K562 (cell line): ENCODE measurements at regions not wholly inside any gene's neighbourhood (a gene's known extent, or its start where the extent isn't known, plus 50 kb on each side); places are given as distances from the start of the nearest gene placed in this dataset.

ENCODE experiments used
- ATAC-seq: fragments of 200-7000 bp; cut with Tn5 transposase; 3 replicates; pipeline ENCODE4 v1.9.1; 2020; ENCODE audit warnings: moderate library complexity
- BruUV-seq: library from RNA; stranded (reverse); fragments of 400-500 nt; replicated peaks from 2 replicates; lab custom pipeline; 2021; lab: Mats Ljungman, UMichigan
- CTCF ChIA-PET: fragments of 300-600 bp; formaldehyde crosslinking; extraction: SDS; loops from one replicate; lab custom pipeline; 2021; ENCODE audit warnings: low intra/inter-chr PET ratio; lab: Yijun Ruan, JAX
- POLR2A ChIA-PET: fragments of 300-600, 350-650 bp; sonication (Branson Sonifier 250); formaldehyde crosslinking; extraction: SDS; loops from one replicate; lab custom pipeline; 2021; ENCODE audit warnings: antibody characterized with exemption, inconsistent platforms; lab: Yijun Ruan, JAX
- DNase-seq, 4 experiments: peaks; one replicate each; pipeline versions ENCODE4 v3.0.0 to v3.0.0-alpha.2; 2011 to 2018; ENCODE audit warnings: low spot score in 3 of 4, mixed read lengths in 3 of 4; ENCODE audit errors: extremely low read depth in 1 of 4
- FAIRE-seq: peaks from 2 replicates; lab custom pipeline; 2011; peaks lifted over from hg19 to GRCh38; lab: Jason Lieb, UNC
- H2AFZ ChIP-seq: 2 replicates; pipeline ENCODE4 v1.6.0; 2011; ENCODE audit warnings: low read depth, low read length, control low read depth, inconsistent platforms
- H3K27ac ChIP-seq: fragments of 200-600 bp; 3 replicates; pipeline ENCODE4 v1.8.0; 2011; ENCODE audit warnings: low read depth, mild to moderate bottlenecking, control low read depth, inconsistent platforms, low read length, moderate library complexity, mixed read lengths; ENCODE audit errors: extremely low read depth
- H3K27me3 ChIP-seq, 2 experiments: fragments of 300-600 bp in 1 of 2; 2 replicates in 1 of 2; 3 replicates in 1 of 2; pipeline versions ENCODE4 v1.6.0 to v1.8.0; 2011; ENCODE audit warnings: inconsistent platforms in 2 of 2, low read length in 2 of 2, mild to moderate bottlenecking in 1 of 2, mixed read lengths in 1 of 2, moderate library complexity in 1 of 2; ENCODE audit not compliant: control insufficient read depth in 2 of 2, insufficient read depth in 2 of 2
- H3K36me3 ChIP-seq: fragments of 300-600 bp; 3 replicates; pipeline ENCODE4 v1.8.0; 2011; ENCODE audit warnings: mild to moderate bottlenecking, low read length, inconsistent platforms; ENCODE audit not compliant: control insufficient read depth, insufficient read depth
- H3K4me1 ChIP-seq, 2 experiments: fragments of 200-600 bp in 1 of 2; replicated peaks in 1 of 2; 2 replicates in 1 of 2; 3 replicates in 1 of 2; pipeline versions ENCODE4 v1.5.1 to v1.8.0; 2011; ENCODE audit warnings: inconsistent platforms in 2 of 2, low read length in 2 of 2, mild to moderate bottlenecking in 1 of 2, mixed read lengths in 1 of 2, moderate library complexity in 1 of 2; ENCODE audit not compliant: control insufficient read depth in 2 of 2, insufficient read depth in 2 of 2
- H3K4me2 ChIP-seq: 2 replicates; pipeline ENCODE4 v1.6.1; 2011; ENCODE audit warnings: low read length, control low read depth, inconsistent platforms, mixed read lengths; ENCODE audit not compliant: insufficient read depth
- H3K4me3 ChIP-seq: fragments of 200-600 bp; sonication (generic), shearing (Covaris generic); 2 replicates; pipeline ENCODE4 v1.5.1; 2016; ENCODE audit warnings: control low read depth, inconsistent platforms
- H3K79me2 ChIP-seq: fragments of 200-600 bp; 3 replicates; pipeline ENCODE4 v1.8.0; 2011; ENCODE audit warnings: low read length, inconsistent platforms; ENCODE audit not compliant: control insufficient read depth, insufficient read depth
- H3K9ac ChIP-seq, 2 experiments: 2 replicates each; pipeline versions ENCODE4 v1.6.0 to v1.6.1; 2011; ENCODE audit warnings: low read depth in 2 of 2, low read length in 2 of 2, control low read depth in 1 of 2, inconsistent platforms in 1 of 2, mild to moderate bottlenecking in 1 of 2, mixed read lengths in 1 of 2; ENCODE audit not compliant: insufficient read depth in 1 of 2
- H3K9me1 ChIP-seq: one replicate; pipeline ENCODE4 v1.6.0; 2011; ENCODE audit warnings: inconsistent platforms, mild to moderate bottlenecking, low read length, moderate library complexity; ENCODE audit not compliant: control insufficient read depth, insufficient read depth
- H3K9me3 ChIP-seq: replicated peaks from 2 replicates; pipeline ENCODE4 v1.5.1; 2011; ENCODE audit warnings: low read depth, low read length, inconsistent platforms; ENCODE audit not compliant: control insufficient read depth, insufficient read depth
- H4K20me1 ChIP-seq: replicated peaks from 2 replicates; pipeline ENCODE4 v1.6.1; 2011; ENCODE audit warnings: low read length, inconsistent platforms, mixed read lengths; ENCODE audit not compliant: control insufficient read depth, insufficient read depth
- BRF1 ChIP-seq: IDR thresholded peaks from 3 replicates; pipeline ENCODE4 v1.6.1; 2011; ENCODE audit warnings: borderline replicate concordance, mild to moderate bottlenecking; ENCODE audit not compliant: insufficient read length; ENCODE audit errors: extremely low read depth
- CEBPB ChIP-seq: fragments of 450-650 bp; IDR thresholded peaks from 2 replicates; pipeline ENCODE4 v1.6.1; 2016; ENCODE audit warnings: missing genetic modification characterization, missing compliant biosample characterization
- HNRNPUL1 ChIP-seq: fragments of 200-400 bp; formaldehyde crosslinking; IDR thresholded peaks from 2 replicates; pipeline ENCODE4 v1.6.1; 2017; ENCODE audit warnings: low read length
- KLF1 ChIP-seq: fragments of 450-650 bp; IDR thresholded peaks from 2 replicates; pipeline ENCODE4 v1.6.1; 2016; ENCODE audit warnings: missing genetic modification characterization, missing compliant biosample characterization
- MYNN ChIP-seq, 2 experiments: sonication (generic); formaldehyde crosslinking in 1 of 2; IDR thresholded peaks; 2 replicates each; pipeline versions ENCODE4 v1.5.0 to v1.6.1; 2016 to 2020; ENCODE audit warnings: antibody characterized with exemption in 1 of 2, missing genetic modification reagents in 1 of 2
- PYGO2 ChIP-seq: fragments of 450-650 bp; IDR thresholded peaks from 2 replicates; pipeline ENCODE4 v1.6.1; 2016; ENCODE audit warnings: mild to moderate bottlenecking, missing genetic modification characterization, moderate library complexity, missing compliant biosample characterization
- ZFP91 ChIP-seq: sonication (generic); formaldehyde crosslinking; IDR thresholded peaks from 2 replicates; pipeline ENCODE4 v1.8.0; 2022; ENCODE audit warnings: mild to moderate bottlenecking, missing genetic modification reagents
- ZNF124 ChIP-seq: sonication (generic); formaldehyde crosslinking; IDR thresholded peaks from 2 replicates; pipeline ENCODE4 v1.8.1; 2022; ENCODE audit warnings: missing genetic modification reagents
- WGBS: fragments of 100-300 bp; shearing (Covaris generic); methylation state at CpG from one replicate; pipeline ENCODE4 v1.1.6; 2016; ENCODE audit warnings: low coverage, mixed read lengths; ENCODE audit not compliant: insufficient coverage; ENCODE audit errors: missing lambda C conversion rate; 5-methylcytosine and 5-hydroxymethylcytosine counted together
- in situ Hi-C: fragments of 300-500 bp; cut with MboI; formaldehyde crosslinking; loops from 4 replicates; pipeline ENCODE4 v1.15.0; 2018; ENCODE audit warnings: inconsistent platforms, mixed read lengths
- intact Hi-C: fragments of 100-400 bp; cut with micrococcal nuclease; formaldehyde crosslinking; loops from 2 replicates; pipeline ENCODE4 v1.14.2; 2022

- Histone ChIP-seq H3K27me3 (no peaks in the 10 kb centered on the region; a peak in 1 of 5 replicates), H3K4me2 (no peak overlapping the region), H3K9me3 (no peaks in the 10 kb centered on the region), H2AFZ (no peak overlapping the region), H3K79me2 (no peaks in the 10 kb centered on the region), H3K4me1 (no peaks in the 10 kb centered on the region), H3K4me3 (no peak overlapping the region), H4K20me1 (no peaks in the 10 kb centered on the region), H3K27ac (no peak overlapping the region), H3K9ac (no peak overlapping the region), H3K36me3 (no peaks in the 10 kb centered on the region), H3K9me1 (no peaks in the 10 kb centered on the region)
- no TSS peak for BruUV-seq
- 0% methylated on average over 1 of the region's 1 CpG for WGBS
- ChIA-PET POLR2A (no interaction called here), CTCF (no interaction called here)
- no peak for ATAC-seq
- in situ Hi-C loops: no loop called here
- TF ChIP-seq ZFP91 (CRISPR knock-in tag) (no peak), KLF1 (no peak), BRF1 (no peak), PYGO2 (tag) (no peak), ZNF124 (no peak), HNRNPUL1 (no peak), MYNN (IDR thresholded peaks at IDR 0.05) (no peak), MYNN (CRISPR knock-in tag; IDR thresholded peaks at IDR 0.05) (no peak), CEBPB (no peak)
- intact Hi-C loops: no loop called here
- no peak for FAIRE-seq
- no peak for DNase-seq
Observed at GRCh38 chr3:144059481-144059880, 87.9 kb downstream of the DIPK2A start.
